Loucy (cell line): ENCODE measurements at regions not wholly inside any gene's neighbourhood (a gene's known extent, or its start where the extent isn't known, plus 50 kb on each side); places are given as distances from the start of the nearest gene placed in this dataset.

Source experiments
- H2AFZ ChIP-seq: fragments of 200-600 bp; sonication (generic); 2 replicates; pipeline ENCODE4 v1.6.0; 2016; ENCODE audit warnings: antibody characterized with exemption, mild to moderate bottlenecking, low read length, moderate library complexity
- H3F3A ChIP-seq: fragments of 200-600 bp; 2 replicates; pipeline ENCODE4 v1.6.0; 2016; ENCODE audit warnings: antibody characterized with exemption, low read depth, mild to moderate bottlenecking
- H3K27me3 ChIP-seq: fragments of 200-600 bp; sonication (generic); 2 replicates; pipeline ENCODE4 v1.6.1; 2014; ENCODE audit warnings: low read length, mild to moderate bottlenecking; ENCODE audit not compliant: insufficient read depth, poor library complexity, severe bottlenecking
- H3K36me3 ChIP-seq: fragments of 200-600 bp; sonication (generic); 2 replicates; pipeline ENCODE4 v1.6.1; 2016; ENCODE audit warnings: low read length; ENCODE audit not compliant: insufficient read depth
- H3K4me1 ChIP-seq: fragments of 200-600 bp; sonication (generic); 2 replicates; pipeline ENCODE4 v1.5.1; 2014; ENCODE audit warnings: low read length, mild to moderate bottlenecking; ENCODE audit not compliant: insufficient read depth, poor library complexity, severe bottlenecking
- H3K4me2 ChIP-seq: fragments of 200-600 bp; sonication (generic); 2 replicates; pipeline ENCODE4 v1.6.0; 2014; ENCODE audit warnings: antibody characterized with exemption, low read length, low read depth, mild to moderate bottlenecking; ENCODE audit not compliant: poor library complexity, severe bottlenecking
- H3K4me3 ChIP-seq: fragments of 200-600 bp; sonication (generic); 2 replicates; pipeline ENCODE4 v1.5.1; 2014; ENCODE audit warnings: low read length, mild to moderate bottlenecking, mixed read lengths; ENCODE audit not compliant: poor library complexity, severe bottlenecking
- H3K79me2 ChIP-seq: fragments of 200-600 bp; sonication (generic); 2 replicates; pipeline ENCODE4 v1.6.1; 2014; ENCODE audit warnings: low read length; ENCODE audit not compliant: insufficient read depth
- H3K9ac ChIP-seq: fragments of 200-600 bp; sonication (generic); 2 replicates; pipeline ENCODE4 v1.6.0; 2014; ENCODE audit warnings: mild to moderate bottlenecking, low read depth, low read length, moderate library complexity; ENCODE audit not compliant: poor library complexity, severe bottlenecking
- H3K9me2 ChIP-seq: fragments of 200-600 bp; sonication (generic); replicated peaks from 2 replicates; pipeline ENCODE4 v1.6.1; 2016; ENCODE audit warnings: low read depth, low read length, mixed read lengths
- H3K9me3 ChIP-seq: fragments of 200-600 bp; sonication (generic); 2 replicates; pipeline ENCODE4 v1.6.1; 2014; ENCODE audit warnings: mild to moderate bottlenecking, antibody characterized with exemption, low read length, low read depth; ENCODE audit not compliant: insufficient read depth
- H4K20me1 ChIP-seq: fragments of 200-600 bp; sonication (generic); 2 replicates; pipeline ENCODE4 v1.6.0; 2014; ENCODE audit warnings: antibody characterized with exemption, low read length, mild to moderate bottlenecking; ENCODE audit not compliant: insufficient read depth, poor library complexity, severe bottlenecking
- EZH2phosphoT487 ChIP-seq: fragments of 200-600 bp; IDR thresholded peaks from 2 replicates; pipeline ENCODE4 v1.6.1; 2018; ENCODE audit warnings: antibody characterized with exemption, mild to moderate bottlenecking, moderate library complexity, borderline replicate concordance
- TF ChIP-seq, protein P1 (sequence below): fragments of 200-600 bp; sonication (generic); conservative IDR thresholded peaks from 2 replicates; pipeline ENCODE4 v1.5.1; 2014; ENCODE audit warnings: mild to moderate bottlenecking, antibody characterized with exemption, low read length

DNA sequence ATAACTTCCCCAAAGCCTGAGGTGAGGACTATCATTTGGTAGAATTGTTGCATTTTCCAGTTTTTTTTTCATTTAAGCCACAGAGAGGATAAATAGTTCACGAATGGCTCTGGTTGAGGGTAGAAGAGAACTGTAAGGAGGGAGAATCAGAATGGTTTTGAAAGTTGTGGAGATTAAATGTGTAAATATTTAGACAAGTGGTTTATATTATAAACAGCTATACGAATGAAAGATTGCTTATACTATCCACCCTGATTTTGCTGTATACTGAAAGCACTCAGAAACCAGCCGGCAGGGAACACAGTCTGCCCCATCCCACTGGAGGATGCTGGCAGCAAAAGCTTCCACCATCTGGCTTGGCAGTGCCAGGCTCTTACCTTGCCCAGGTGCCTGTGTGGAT lies 341.1 kb downstream of the RAPGEF2 start:
- Histone ChIP-seq H3F3A (no peaks in the 10 kb centered on the region), H3K4me1 (no peaks in the 10 kb centered on the region), H3K9ac (no peak overlapping the region), H3K9me2 (no peaks in the 10 kb centered on the region), H3K36me3 (no peaks in the 10 kb centered on the region), H2AFZ (no peak overlapping the region), H3K79me2 (no peaks in the 10 kb centered on the region), H4K20me1 (no peaks in the 10 kb centered on the region), H3K4me3 (no peak overlapping the region), H3K4me2 (no peak overlapping the region), H3K27me3 (peaks cover 7% of the 10 kb centered on the region), H3K9me3 (no peaks in the 10 kb centered on the region)
- TF ChIP-seq, protein P1, sequence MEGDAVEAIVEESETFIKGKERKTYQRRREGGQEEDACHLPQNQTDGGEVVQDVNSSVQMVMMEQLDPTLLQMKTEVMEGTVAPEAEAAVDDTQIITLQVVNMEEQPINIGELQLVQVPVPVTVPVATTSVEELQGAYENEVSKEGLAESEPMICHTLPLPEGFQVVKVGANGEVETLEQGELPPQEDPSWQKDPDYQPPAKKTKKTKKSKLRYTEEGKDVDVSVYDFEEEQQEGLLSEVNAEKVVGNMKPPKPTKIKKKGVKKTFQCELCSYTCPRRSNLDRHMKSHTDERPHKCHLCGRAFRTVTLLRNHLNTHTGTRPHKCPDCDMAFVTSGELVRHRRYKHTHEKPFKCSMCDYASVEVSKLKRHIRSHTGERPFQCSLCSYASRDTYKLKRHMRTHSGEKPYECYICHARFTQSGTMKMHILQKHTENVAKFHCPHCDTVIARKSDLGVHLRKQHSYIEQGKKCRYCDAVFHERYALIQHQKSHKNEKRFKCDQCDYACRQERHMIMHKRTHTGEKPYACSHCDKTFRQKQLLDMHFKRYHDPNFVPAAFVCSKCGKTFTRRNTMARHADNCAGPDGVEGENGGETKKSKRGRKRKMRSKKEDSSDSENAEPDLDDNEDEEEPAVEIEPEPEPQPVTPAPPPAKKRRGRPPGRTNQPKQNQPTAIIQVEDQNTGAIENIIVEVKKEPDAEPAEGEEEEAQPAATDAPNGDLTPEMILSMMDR: no peak
- TF ChIP-seq EZH2phosphoT487: no peak

DNA sequence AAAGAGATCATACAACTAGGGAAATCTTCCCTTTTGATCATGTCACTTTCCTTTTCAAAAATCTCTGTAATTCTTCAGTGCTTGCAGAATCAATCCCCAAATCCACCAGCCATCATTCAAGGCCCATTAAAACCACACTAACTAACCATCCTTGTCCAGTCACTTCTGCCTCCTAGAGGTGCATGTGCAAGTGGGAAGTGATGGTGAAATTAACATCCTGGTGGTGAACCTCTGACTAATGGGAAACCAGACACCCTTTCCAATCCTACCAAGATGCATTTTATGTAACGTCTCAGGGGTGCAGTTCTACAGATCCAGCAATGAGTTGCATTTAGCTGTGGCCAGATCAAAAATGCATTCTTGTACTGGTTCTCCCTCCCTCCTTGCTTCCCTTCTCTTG lies 341.8 kb downstream of the RAPGEF2 start:
- Histone ChIP-seq H3F3A (no peaks in the 10 kb centered on the region), H3K9me2 (no peaks in the 10 kb centered on the region), H3K9ac (no peak overlapping the region), H3K36me3 (no peaks in the 10 kb centered on the region), H3K9me3 (no peaks in the 10 kb centered on the region), H3K4me2 (no peak overlapping the region), H3K79me2 (no peaks in the 10 kb centered on the region), H2AFZ (no peak overlapping the region), H3K4me3 (no peak overlapping the region), H3K27me3 (peaks cover 5% of the 10 kb centered on the region), H3K4me1 (no peaks in the 10 kb centered on the region), H4K20me1 (no peaks in the 10 kb centered on the region)
- TF ChIP-seq, protein P1: peak; percentile 25; the same call in 1 of the 2 replicates
- TF ChIP-seq EZH2phosphoT487: no peak

DNA sequence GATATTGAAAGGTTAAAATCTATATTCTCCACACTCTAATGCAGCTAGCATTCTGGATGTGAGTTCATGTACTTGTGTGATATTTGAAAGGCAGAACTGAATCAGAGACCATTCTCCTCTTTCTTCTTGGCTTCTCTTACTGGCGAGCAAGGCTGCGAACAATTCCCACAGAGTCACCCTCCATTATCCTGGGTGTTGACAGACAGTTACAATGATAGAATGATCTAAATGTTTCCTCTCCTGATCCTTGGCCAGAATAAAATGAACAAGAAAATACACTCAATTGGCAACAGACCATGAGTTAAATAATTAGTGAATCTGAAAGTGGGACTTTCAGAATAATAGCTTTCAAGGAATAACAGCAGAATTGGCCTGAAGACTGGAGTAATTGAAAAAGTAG lies 342.8 kb downstream of the RAPGEF2 start:
- Histone ChIP-seq H3K9ac (no peak overlapping the region), H3K4me2 (no peak overlapping the region), H3K79me2 (no peaks in the 10 kb centered on the region), H3K4me3 (no peak overlapping the region), H3K9me3 (no peaks in the 10 kb centered on the region), H3K36me3 (no peaks in the 10 kb centered on the region), H3K4me1 (no peaks in the 10 kb centered on the region), H3F3A (no peaks in the 10 kb centered on the region), H3K27me3 (peaks cover 5% of the 10 kb centered on the region), H4K20me1 (no peaks in the 10 kb centered on the region), H2AFZ (no peak overlapping the region), H3K9me2 (no peaks in the 10 kb centered on the region)
- TF ChIP-seq, protein P1: no peak
- TF ChIP-seq EZH2phosphoT487: no peak
